Activated T-helper 1 cell treated with anti-CD3 and anti-CD28 coated beads, Interleukin-12 subunit alpha, Interleukin-12 subunit beta, Interleukin-2, Interleukin-4 antibody, amounts not matched to agents 30 ng/mL and 10 ng/mL and 1 ng/mL, durations not matched to agents 14 hours and 24 hours and 36 hours (primary cell): ENCODE measurements at regions not wholly inside any gene's neighbourhood (a gene's known extent, or its start where the extent isn't known, plus 50 kb on each side); places are given as distances from the start of the nearest gene placed in this dataset.

Source experiments
- DNase-seq: peaks from one replicate; pipeline ENCODE4 v3.0.0; 2021; ENCODE audit warnings: low spot score
- H3K27ac Mint-ChIP-seq: one replicate; pipeline ENCODE4 v1.8.0; 2021; ENCODE audit warnings: mild to moderate bottlenecking, mixed read lengths
- H3K27me3 Mint-ChIP-seq: one replicate; pipeline ENCODE4 v1.8.0; 2022; ENCODE audit warnings: mild to moderate bottlenecking, moderate library complexity, mixed read lengths; ENCODE audit not compliant: insufficient read depth
- H3K36me3 Mint-ChIP-seq: one replicate; pipeline ENCODE4 v1.8.0; 2021; ENCODE audit warnings: low read depth, mixed read lengths
- H3K4me1 Mint-ChIP-seq: one replicate; pipeline ENCODE4 v1.8.0; 2021; ENCODE audit warnings: low read depth, mixed read lengths
- H3K4me3 Mint-ChIP-seq: one replicate; pipeline ENCODE4 v1.8.0; 2021; ENCODE audit warnings: mild to moderate bottlenecking, moderate library complexity, mixed read lengths
- H3K9me3 Mint-ChIP-seq: one replicate; pipeline ENCODE4 v1.8.0; 2021; ENCODE audit warnings: mixed read lengths
- intact Hi-C: fragments of 100-400 bp; cut with micrococcal nuclease; formaldehyde crosslinking; loops from one replicate; pipeline ENCODE4 v1.15.1; 2024

DNA sequence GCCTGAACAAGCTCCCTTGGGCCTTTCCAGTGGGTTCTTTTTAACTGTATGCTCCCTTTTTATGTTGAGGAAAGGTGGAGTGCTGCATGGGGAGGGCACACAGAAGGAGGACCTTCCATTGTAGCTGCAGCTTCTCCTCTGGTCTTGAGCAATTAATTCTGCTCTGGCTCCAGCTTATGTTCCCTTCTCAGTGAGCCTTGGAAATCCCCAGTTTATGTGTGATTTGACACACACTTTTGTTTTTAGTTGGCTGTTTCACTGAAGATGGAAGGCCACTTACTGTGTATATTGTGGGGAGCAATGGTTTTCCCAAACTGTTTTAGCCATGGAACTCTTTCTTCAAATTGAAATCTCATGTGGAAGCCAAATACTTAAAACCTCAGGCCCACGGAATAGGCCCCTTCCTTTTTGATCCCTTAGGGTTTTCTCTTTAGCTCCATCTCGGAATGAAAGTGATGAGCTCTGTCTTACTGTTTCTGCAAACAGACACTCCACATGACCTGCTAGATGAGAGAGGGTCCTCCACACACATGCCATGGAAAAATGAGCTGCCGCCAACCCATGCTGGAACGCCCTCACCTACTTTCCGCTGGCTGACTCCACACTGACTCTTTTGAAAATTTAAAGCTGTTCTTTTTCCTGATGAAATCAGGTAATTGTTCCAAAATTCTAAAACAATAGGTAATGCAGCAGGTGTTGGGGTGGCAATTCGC is 280.9 kb upstream of the SIX2 start:
- Mint-ChIP-seq H3K27me3 (peaks cover 12% of the 10 kb centered on the region), H3K4me3 (no peak overlapping the region), H3K27ac (no peak overlapping the region), H3K9me3 (no peaks in the 10 kb centered on the region), H3K36me3 (no peaks in the 10 kb centered on the region), H3K4me1 (peaks cover 19% of the 10 kb centered on the region)
- peak; percentile 7 for DNase-seq
- intact Hi-C loops: no loop called here

DNA sequence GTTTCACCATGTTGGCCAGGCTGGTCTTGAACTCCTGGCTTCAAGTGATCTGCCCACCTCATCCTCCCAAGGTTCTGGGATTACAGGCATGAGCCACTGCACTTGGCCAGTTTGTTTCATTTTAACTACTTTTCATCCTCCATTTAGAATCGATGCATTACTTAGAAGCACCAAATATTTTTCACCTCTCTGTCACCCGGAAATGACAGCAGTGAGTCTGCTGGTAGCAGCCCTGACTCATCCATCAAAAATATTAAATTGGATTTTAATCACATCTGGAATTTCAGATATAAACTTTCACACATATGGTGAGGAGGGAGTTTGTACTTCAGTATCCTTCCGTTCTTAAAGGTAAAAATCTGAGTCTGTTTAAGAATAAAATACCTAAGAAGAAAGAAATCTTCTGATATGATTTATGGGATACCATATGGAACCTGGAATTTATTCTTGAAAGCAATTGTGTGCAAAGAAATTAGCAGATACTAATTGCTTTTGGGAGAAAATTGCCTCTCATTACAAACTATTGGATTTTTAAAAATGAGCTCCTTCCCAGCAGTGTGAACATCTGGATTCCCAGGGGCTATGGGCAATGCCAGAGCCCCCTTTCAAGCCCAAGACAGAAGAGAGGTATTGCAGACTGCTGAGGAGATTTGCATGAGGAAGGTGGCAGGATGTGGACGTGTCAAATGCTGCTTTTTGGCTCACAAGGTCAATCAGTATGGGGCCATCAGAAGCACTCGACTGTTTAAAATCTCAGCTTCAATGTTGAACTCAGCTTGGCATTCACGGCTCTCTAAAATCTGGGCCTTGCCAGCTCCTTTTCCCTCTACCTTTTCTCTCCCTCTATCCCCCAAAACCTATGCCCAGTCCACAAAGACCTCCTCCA is 279.5 kb upstream of the SIX2 start:
- no peak for DNase-seq
- intact Hi-C loops: no loop called here
- peak overlapping the region; percentile 56 for H3K27ac Mint-ChIP-seq
- no peak overlapping the region for H3K4me3 Mint-ChIP-seq
- no peaks in the 10 kb centered on the region for H3K9me3 Mint-ChIP-seq
- peaks cover 7% of the 10 kb centered on the region for H3K27me3 Mint-ChIP-seq
- H3K36me3 Mint-ChIP-seq: no peaks in the 10 kb centered on the region
- peaks cover 19% of the 10 kb centered on the region for H3K4me1 Mint-ChIP-seq

DNA sequence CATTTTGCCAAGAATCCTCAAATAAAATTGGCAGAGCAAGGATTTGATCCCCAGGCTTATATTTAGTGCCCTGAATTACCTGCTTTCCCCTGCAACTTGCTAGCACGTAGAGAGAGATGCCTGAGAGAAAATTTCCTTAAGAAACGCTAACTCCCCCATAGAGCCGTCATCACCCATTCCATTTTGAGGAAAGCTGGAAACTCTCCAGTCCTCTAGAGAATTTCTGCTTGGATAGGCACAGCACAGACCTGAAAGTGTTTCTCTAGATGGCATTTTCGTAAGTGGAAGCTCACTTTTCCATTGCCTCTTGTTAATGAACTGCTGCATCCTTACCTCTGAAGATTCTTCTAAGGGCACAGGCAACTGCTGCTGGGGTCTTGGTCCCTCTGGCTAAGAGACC is 277.8 kb upstream of the SIX2 start:
- no peak for DNase-seq
- no peak overlapping the region for H3K4me3 Mint-ChIP-seq
- no peaks in the 10 kb centered on the region for H3K9me3 Mint-ChIP-seq
- H3K4me1 Mint-ChIP-seq: peaks cover 19% of the 10 kb centered on the region
- H3K27me3 Mint-ChIP-seq: peaks cover 5% of the 10 kb centered on the region
- no peaks in the 10 kb centered on the region for H3K36me3 Mint-ChIP-seq
- H3K27ac Mint-ChIP-seq: no peak overlapping the region
- intact Hi-C loops: no loop called here

DNA sequence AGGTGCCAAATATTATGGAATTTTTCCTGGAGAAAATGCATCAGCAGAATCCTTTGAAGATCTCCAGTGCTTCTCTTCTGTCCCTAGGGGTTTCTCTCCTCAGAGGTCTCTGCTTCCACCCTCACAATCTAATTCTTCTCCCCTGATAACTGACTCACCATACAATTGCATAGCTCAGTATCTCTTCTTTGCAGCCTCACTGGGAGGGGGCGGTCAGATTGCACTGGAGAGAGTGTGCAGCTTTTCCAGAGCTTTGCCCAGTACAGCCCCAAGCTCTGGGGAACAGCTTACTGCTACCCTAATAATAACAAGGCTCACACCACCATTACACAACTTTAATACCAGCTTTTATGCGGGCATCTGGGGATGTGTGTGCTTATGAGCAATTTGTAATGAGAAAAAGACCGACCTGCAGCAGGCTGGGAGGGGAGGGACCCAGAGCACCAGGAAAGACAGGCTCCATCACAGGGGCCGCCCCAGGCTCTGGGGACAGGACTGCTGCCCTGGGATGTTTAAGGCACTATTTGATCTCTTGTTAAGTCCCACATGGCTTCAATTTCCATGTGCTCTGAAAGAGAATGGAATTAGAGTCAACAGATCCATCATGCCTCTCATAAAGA is 276.6 kb upstream of the SIX2 start:
- H3K4me3 Mint-ChIP-seq: no peak overlapping the region
- H3K27ac Mint-ChIP-seq: no peak overlapping the region
- peaks cover 19% of the 10 kb centered on the region for H3K4me1 Mint-ChIP-seq
- intact Hi-C loops: no loop called here
- DNase-seq: no peak
- H3K9me3 Mint-ChIP-seq: no peaks in the 10 kb centered on the region
- peaks cover 5% of the 10 kb centered on the region for H3K27me3 Mint-ChIP-seq
- H3K36me3 Mint-ChIP-seq: no peaks in the 10 kb centered on the region

DNA sequence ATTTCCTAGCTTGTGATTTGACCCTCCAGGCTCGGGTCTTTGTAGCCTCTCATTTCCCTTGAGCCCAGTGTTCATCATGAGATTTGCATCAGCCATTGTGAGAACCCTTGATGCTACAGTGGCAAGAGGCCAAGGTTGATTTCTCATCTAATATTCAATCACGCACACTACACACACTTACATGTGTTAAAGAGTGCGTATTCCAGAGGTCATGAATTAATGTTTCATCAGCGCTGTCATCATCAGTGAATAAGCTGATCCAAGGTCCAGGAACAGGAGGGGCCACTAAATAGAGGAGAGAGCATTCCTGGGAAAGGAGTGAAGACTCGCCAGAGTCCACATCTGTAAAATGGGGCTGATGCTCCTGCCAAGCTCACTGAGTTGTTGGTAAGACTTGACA is 276.1 kb upstream of the SIX2 start:
- H3K4me3 Mint-ChIP-seq: no peak overlapping the region
- no peaks in the 10 kb centered on the region for H3K36me3 Mint-ChIP-seq
- H3K27me3 Mint-ChIP-seq: peaks cover 5% of the 10 kb centered on the region
- H3K9me3 Mint-ChIP-seq: no peaks in the 10 kb centered on the region
- H3K4me1 Mint-ChIP-seq: peaks cover 14% of the 10 kb centered on the region
- no peak overlapping the region for H3K27ac Mint-ChIP-seq
- no peak for DNase-seq
- intact Hi-C loops: no loop called here

DNA sequence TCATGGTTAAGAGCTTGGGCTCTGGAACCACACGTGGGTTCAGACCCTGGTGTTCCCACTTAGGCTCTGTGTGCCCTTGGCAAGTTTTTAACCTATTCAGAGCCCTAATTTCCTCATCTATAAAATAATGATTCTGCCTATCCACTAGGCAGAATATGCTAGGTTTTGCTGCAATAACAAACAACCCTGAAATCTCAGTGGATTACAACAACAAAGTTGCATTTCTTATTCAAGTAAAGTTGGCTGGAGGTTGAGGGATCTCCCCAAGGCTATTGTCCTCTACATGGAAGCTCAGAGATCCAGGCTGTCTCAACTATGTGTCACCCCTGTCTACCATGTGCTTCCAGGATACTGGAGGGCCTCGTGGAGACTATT is 275.4 kb upstream of the SIX2 start:
- DNase-seq: no peak
- peaks cover 5% of the 10 kb centered on the region for H3K27me3 Mint-ChIP-seq
- no peak overlapping the region for H3K4me3 Mint-ChIP-seq
- intact Hi-C loops: no loop called here
- no peak overlapping the region for H3K27ac Mint-ChIP-seq
- H3K9me3 Mint-ChIP-seq: no peaks in the 10 kb centered on the region
- H3K36me3 Mint-ChIP-seq: no peaks in the 10 kb centered on the region
- H3K4me1 Mint-ChIP-seq: peaks cover 7% of the 10 kb centered on the region

DNA sequence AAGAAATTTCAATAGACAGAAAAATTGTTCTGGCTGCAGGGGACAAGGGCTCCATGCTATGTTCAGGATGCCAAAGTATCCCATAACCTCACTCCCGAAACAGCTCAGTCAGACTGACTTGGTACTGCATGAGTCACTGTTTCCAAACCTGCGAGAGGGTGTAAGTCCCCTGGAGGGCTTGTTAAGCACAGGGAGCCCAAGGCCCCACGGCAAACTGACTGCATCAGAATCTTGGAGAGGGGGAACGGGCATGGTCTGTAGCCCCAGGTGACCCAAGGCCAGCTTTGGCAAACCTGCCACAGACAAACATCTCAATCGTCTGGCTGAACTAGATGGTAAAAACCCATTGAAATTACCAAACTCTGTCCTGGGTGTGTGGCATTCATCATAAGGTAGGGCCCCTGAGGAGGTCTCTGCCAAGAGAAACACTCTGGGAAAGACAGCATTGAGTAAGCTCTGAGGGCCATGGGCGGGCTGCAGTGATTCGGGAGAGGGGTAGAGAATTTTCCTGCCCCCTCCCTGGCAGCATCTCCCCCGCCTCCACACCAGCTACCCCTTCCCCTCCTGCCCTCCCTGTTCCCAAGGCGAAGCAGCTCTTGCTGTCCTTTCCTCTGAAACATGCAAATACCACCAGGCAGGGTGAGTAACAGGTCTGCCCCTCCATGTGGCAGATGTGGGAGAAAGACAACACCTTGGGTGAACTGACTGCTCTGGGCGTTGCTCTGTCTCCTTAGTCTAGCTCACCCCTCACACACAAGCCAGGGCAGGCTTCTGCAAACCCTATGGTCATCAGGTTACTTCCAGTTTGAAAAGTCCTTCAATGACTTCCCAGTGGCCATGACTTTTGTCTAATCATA is 274.7 kb upstream of the SIX2 start:
- intact Hi-C loops: no loop called here
- no peak overlapping the region for H3K4me3 Mint-ChIP-seq
- H3K27ac Mint-ChIP-seq: no peak overlapping the region
- H3K9me3 Mint-ChIP-seq: no peaks in the 10 kb centered on the region
- no peaks in the 10 kb centered on the region for H3K36me3 Mint-ChIP-seq
- DNase-seq: no peak
- H3K27me3 Mint-ChIP-seq: peaks cover 9% of the 10 kb centered on the region
- H3K4me1 Mint-ChIP-seq: peaks cover 1% of the 10 kb centered on the region

DNA sequence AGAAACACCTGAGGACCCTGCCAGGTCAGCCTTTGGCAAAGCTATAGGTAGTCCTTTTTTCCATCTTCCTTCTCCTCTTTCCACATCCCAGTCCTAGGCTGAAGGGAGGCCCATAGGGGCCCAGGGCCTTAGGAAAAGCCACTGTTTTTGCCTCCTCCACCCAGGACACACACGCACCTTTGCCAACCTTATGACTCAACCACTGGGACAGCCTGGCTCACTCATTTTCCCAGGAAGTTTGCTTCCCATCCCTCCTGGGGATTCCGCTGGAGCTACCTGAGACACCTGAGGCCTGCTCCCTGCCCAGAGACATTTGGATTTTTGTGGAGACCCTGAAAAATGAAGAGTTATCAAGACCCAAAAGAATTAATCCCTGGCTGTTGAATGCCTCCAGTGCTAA is 273.4 kb upstream of the SIX2 start:
- Mint-ChIP-seq H3K4me3 (no peak overlapping the region), H3K27ac (no peak overlapping the region)
- intact Hi-C loops: no loop called here

DNA sequence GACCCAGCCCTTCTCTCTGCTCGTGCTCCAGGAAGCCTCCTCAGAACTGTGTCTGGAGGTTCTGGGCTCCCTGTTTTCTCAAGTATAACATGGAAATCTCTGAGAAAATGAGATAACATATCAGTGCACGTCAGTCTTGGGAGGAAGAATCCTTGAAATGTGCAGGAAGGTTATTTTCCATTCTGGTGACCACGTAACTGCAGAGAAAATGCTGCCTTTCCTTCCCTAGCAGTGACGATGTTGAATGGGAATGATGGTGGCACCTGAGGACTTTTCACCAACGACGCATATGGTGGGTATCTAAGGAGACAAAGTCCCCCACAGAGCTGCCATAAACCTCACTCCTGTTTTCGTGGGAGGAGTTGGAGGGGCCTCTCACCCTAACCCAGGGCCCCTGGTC is 272.1 kb upstream of the SIX2 start:
- Mint-ChIP-seq H3K4me3 (no peak overlapping the region), H3K9me3 (no peaks in the 10 kb centered on the region), H3K4me1 (no peaks in the 10 kb centered on the region), H3K36me3 (no peaks in the 10 kb centered on the region), H3K27ac (no peak overlapping the region), H3K27me3 (peaks cover 13% of the 10 kb centered on the region)
- no peak for DNase-seq
- intact Hi-C loops: no loop called here

More for the DNA sequence above, 273.4 kb upstream of the SIX2 start:
- Mint-ChIP-seq H3K9me3 (no peaks in the 10 kb centered on the region), H3K36me3 (no peaks in the 10 kb centered on the region), H3K27me3 (peaks cover 14% of the 10 kb centered on the region), H3K4me1 (no peaks in the 10 kb centered on the region)
- no peak for DNase-seq

DNA sequence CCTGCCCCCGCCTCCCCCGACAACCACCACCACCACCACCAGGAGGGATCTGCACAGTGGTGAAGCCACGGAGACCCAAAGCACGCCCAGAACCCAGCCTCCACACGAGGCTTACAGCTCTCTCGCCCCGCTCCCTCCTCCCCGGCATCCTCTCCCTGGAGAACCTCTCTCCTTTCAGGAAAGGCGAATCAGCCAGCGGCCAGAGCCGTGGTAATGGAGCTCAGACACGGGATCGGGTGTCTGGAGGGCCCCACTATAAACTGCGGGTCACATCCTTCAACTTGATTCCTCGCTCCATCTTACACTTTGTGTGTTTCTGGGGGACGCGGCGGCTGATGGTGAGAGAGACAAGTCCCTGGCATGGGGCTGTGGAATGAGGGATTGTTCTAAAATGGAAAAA is 271.5 kb upstream of the SIX2 start:
- H3K4me3 Mint-ChIP-seq: no peak overlapping the region
- no peak overlapping the region for H3K27ac Mint-ChIP-seq
- intact Hi-C loops: no loop called here
- no peak for DNase-seq
- no peaks in the 10 kb centered on the region for H3K36me3 Mint-ChIP-seq
- H3K9me3 Mint-ChIP-seq: no peaks in the 10 kb centered on the region
- no peaks in the 10 kb centered on the region for H3K4me1 Mint-ChIP-seq
- peaks cover 13% of the 10 kb centered on the region for H3K27me3 Mint-ChIP-seq

DNA sequence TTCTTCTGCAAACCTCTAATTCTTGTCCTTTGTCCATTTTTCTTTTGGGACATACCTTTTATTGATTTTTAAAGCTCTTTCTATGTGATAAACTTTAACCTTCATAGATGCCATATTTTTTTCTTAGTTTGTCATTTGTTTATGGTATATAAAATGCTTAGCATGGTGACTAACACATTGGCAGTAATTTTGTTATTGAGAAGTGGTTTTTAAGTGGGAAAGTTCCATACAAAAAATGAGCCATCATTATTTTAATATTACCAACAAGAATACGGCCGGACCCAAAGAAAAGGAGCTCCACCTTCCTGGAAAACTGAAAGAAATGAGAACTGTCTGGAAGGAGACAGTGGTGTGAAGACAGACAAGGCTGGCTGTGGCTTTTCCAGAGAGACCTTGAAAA is 270.1 kb upstream of the SIX2 start:
- no peaks in the 10 kb centered on the region for H3K9me3 Mint-ChIP-seq
- peaks cover 13% of the 10 kb centered on the region for H3K27me3 Mint-ChIP-seq
- no peak overlapping the region for H3K4me3 Mint-ChIP-seq
- no peaks in the 10 kb centered on the region for H3K36me3 Mint-ChIP-seq
- intact Hi-C loops: no loop called here
- no peaks in the 10 kb centered on the region for H3K4me1 Mint-ChIP-seq
- no peak for DNase-seq
- H3K27ac Mint-ChIP-seq: no peak overlapping the region

DNA sequence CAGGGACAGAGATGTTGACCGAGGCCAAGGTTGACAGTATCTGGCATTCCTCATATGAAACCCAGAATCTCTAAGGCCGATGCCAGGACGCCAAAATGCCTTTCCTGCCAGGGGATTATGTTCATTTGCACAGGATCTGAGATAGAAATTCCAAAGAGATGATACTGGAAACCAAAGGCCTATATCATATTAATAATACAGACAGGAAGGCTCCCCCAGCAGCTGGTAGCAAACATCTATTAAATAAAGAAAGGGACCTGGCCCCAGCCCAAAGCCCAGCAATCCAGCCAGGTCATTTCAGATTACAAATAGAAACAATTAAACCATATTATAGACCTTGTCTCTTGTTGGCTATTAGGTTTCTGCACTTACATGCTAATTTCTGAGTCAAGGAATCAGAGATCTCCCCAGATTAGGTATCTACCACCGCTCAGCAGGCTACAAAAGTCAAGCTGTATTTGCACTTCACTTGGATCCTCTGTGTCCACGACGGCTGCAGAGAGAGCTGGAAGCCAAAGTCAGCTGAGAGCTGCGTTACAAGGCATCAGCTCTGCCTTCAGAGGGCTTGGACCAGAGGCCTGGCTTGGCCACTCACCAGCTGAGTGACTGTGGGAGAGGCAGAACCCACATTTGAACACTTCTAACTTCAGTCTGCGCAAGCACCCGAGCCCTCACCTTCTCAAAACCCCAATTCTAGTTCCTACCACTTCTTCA is 269.3 kb upstream of the SIX2 start:
- peaks cover under 1% of the 10 kb centered on the region for H3K4me1 Mint-ChIP-seq
- peaks cover 13% of the 10 kb centered on the region for H3K27me3 Mint-ChIP-seq
- intact Hi-C loops: no loop called here
- no peak overlapping the region for H3K27ac Mint-ChIP-seq
- no peak for DNase-seq
- no peak overlapping the region for H3K4me3 Mint-ChIP-seq
- no peaks in the 10 kb centered on the region for H3K36me3 Mint-ChIP-seq
- H3K9me3 Mint-ChIP-seq: no peaks in the 10 kb centered on the region
